GM12878 (cell line): ENCODE measurements at regions not wholly inside any gene's neighbourhood (a gene's known extent, or its start where the extent isn't known, plus 50 kb on each side); places are given as distances from the start of the nearest gene placed in this dataset.
"Not testable (repeated sequence)": the region's sequence is repeated elsewhere in the genome, so short reads cannot be mapped to it uniquely, and the experiment has no call there.

Experiments
- ATAC-seq: fragments of 200-7000 bp; cut with Tn5 transposase; 3 replicates; pipeline ENCODE4 v1.9.1; 2020; ENCODE audit warnings: mild to moderate bottlenecking, moderate library complexity
- BruUV-seq: library from RNA; stranded (reverse); fragments of 400-500 nt; replicated peaks from 2 replicates; lab custom pipeline; 2021; lab: Mats Ljungman, UMichigan
- CTCF ChIA-PET: fragments of 300-600 bp; sonication (Branson Sonifier 250); formaldehyde crosslinking; extraction: SDS; loops from one replicate; lab custom pipeline; 2021; ENCODE audit warnings: inconsistent platforms; lab: Yijun Ruan, JAX
- POLR2A ChIA-PET: fragments of 350-600 bp; formaldehyde crosslinking; extraction: SDS; loops from one replicate; lab custom pipeline; 2021; ENCODE audit warnings: inconsistent platforms; lab: Charles Lee
- RAD21 ChIA-PET: fragments of 300-600 bp; sonication (Branson Sonifier 250); formaldehyde crosslinking; loops from one replicate; lab custom pipeline; 2023; ENCODE audit warnings: antibody characterized with exemption; ENCODE audit not compliant: unreplicated experiment; lab: Charles Lee
- SMC1A ChIA-PET: fragments of 300-600 bp; sonication (Branson Sonifier 250); formaldehyde crosslinking; loops from one replicate; lab custom pipeline; 2023; ENCODE audit not compliant: unreplicated experiment, uncharacterized antibody; lab: Charles Lee
- DNase-seq: peaks from one replicate; pipeline ENCODE4 v3.0.0-alpha.2; 2011; ENCODE audit warnings: low read depth, low spot score
- FAIRE-seq: peaks from 3 replicates; lab custom pipeline; 2011; peaks lifted over from hg19 to GRCh38; lab: Jason Lieb, UNC
- H2AFZ ChIP-seq: 2 replicates; pipeline ENCODE4 v1.6.0; 2011; ENCODE audit warnings: low read depth, low read length, control low read depth; ENCODE audit not compliant: control insufficient read depth
- H3K27ac ChIP-seq: 2 replicates; pipeline ENCODE4 v1.5.1; 2011; ENCODE audit warnings: control low read depth; ENCODE audit not compliant: control insufficient read depth, insufficient read depth
- H3K27me3 ChIP-seq, 2 experiments: replicated peaks in 1 of 2; 2 replicates each; pipeline versions ENCODE4 v1.6.0 to v1.6.1; 2011; ENCODE audit warnings: low read length in 1 of 2; ENCODE audit not compliant: control insufficient read depth in 2 of 2, insufficient read depth in 2 of 2
- H3K36me3 ChIP-seq, 2 experiments: 2 replicates each; pipeline ENCODE4 v1.5.1; 2011; ENCODE audit warnings: low read length in 1 of 2; ENCODE audit not compliant: control insufficient read depth in 2 of 2, insufficient read depth in 2 of 2
- H3K4me1 ChIP-seq: 2 replicates; pipeline ENCODE4 v1.6.1; 2011; ENCODE audit warnings: mild to moderate bottlenecking, low read length, moderate library complexity, mixed read lengths; ENCODE audit not compliant: control insufficient read depth, insufficient read depth
- H3K4me2 ChIP-seq: 2 replicates; pipeline ENCODE4 v1.6.0; 2011; ENCODE audit warnings: control low read depth; ENCODE audit not compliant: control insufficient read depth, insufficient read depth
- H3K4me3 ChIP-seq: fragments of 200-600 bp; sonication (generic); 2 replicates; pipeline ENCODE4 v1.5.1; 2016
- H3K79me2 ChIP-seq: 2 replicates; pipeline ENCODE4 v1.6.0; 2011; ENCODE audit warnings: low read length; ENCODE audit not compliant: control insufficient read depth, insufficient read depth
- H3K9ac ChIP-seq: 2 replicates; pipeline ENCODE4 v1.8.0; 2011; ENCODE audit warnings: low read length, control low read depth, mixed read lengths; ENCODE audit not compliant: control insufficient read depth, insufficient read depth
- H3K9me3 ChIP-seq: replicated peaks from 3 replicates; pipeline ENCODE4 v1.5.1; 2011; ENCODE audit warnings: mild to moderate bottlenecking, low read length; ENCODE audit not compliant: control insufficient read depth, insufficient read depth
- H4K20me1 ChIP-seq: 2 replicates; pipeline ENCODE4 v1.6.0; 2011; ENCODE audit not compliant: control insufficient read depth, insufficient read depth
- BRCA1 ChIP-seq: IDR thresholded peaks from 2 replicates; pipeline ENCODE4 v1.6.1; 2011; ENCODE audit warnings: low read depth, low read length, improper control_type of control experiment
- DPF2 ChIP-seq: fragments of 450-650 bp; IDR thresholded peaks from 2 replicates; pipeline ENCODE4 v1.6.1; 2017; ENCODE audit warnings: mild to moderate bottlenecking
- EGR1 ChIP-seq, 2 experiments: IDR thresholded peaks; 1 replicate in 1 of 2; 2 replicates in 1 of 2; pipeline ENCODE4 v1.6.1; 2011 to 2012; ENCODE audit warnings: low read depth in 2 of 2, low read length in 2 of 2, borderline replicate concordance in 1 of 2, mild to moderate bottlenecking in 1 of 2, moderate library complexity in 1 of 2
- EZH2 ChIP-seq: IDR thresholded peaks from 2 replicates; pipeline ENCODE4 v1.6.1; 2012; ENCODE audit warnings: low read depth, mild to moderate bottlenecking, control low read depth, inconsistent platforms, low read length, borderline replicate concordance; ENCODE audit not compliant: control insufficient read depth
- MEF2B ChIP-seq: fragments of 450-650 bp; IDR thresholded peaks from 2 replicates; pipeline ENCODE4 v1.6.1; 2018; ENCODE audit warnings: mild to moderate bottlenecking, moderate library complexity; ENCODE audit not compliant: partially characterized antibody, poor library complexity, severe bottlenecking
- RAD51 ChIP-seq: fragments of 450-650 bp; IDR thresholded peaks from 2 replicates; pipeline ENCODE4 v1.6.1; 2016; ENCODE audit warnings: moderate library complexity, mild to moderate bottlenecking, inconsistent platforms
- SMAD1 ChIP-seq: fragments of 450-650 bp; IDR thresholded peaks from 2 replicates; pipeline ENCODE4 v1.6.1; 2018; ENCODE audit warnings: mild to moderate bottlenecking, low read depth; ENCODE audit not compliant: partially characterized antibody
- YY1 ChIP-seq: IDR thresholded peaks from 2 replicates; pipeline ENCODE4 v1.6.1; 2011; ENCODE audit warnings: low read depth, mild to moderate bottlenecking, low read length
- ZSCAN29 ChIP-seq: fragments of 450-650 bp; IDR thresholded peaks from 2 replicates; pipeline ENCODE4 v1.6.1; 2017; ENCODE audit warnings: mild to moderate bottlenecking, moderate library complexity
- WGBS: methylation state at CpG from one replicate; pipeline ENCODE4 v1.1.6; 2016; ENCODE audit warnings: low lambda C conversion rate; ENCODE audit not compliant: insufficient replicate concordance, insufficient coverage; ENCODE audit errors: missing lambda C conversion rate; 5-methylcytosine and 5-hydroxymethylcytosine counted together
- in situ Hi-C: fragments of 300-500 bp; cut with MboI; formaldehyde crosslinking; loops from 9 replicates; pipeline ENCODE4 v1.14.3; 2018; ENCODE audit warnings: mixed read lengths
- intact Hi-C: fragments of 100-400 bp; cut with micrococcal nuclease; formaldehyde crosslinking; loops from one replicate; pipeline ENCODE4 v1.14.2; 2022; ENCODE audit not compliant: unreplicated experiment
- TF ChIP-seq, protein P1 (sequence below): IDR thresholded peaks from 2 replicates; pipeline ENCODE4 v1.6.1; 2012; ENCODE audit warnings: low read depth, low read length, improper control_type of control experiment
- TF ChIP-seq, protein P2 (sequence below): IDR thresholded peaks from 2 replicates; pipeline ENCODE4 v1.6.1; 2011; ENCODE audit warnings: borderline replicate concordance, low read depth, mild to moderate bottlenecking, moderate library complexity, mixed read lengths, low read length; ENCODE audit not compliant: insufficient read depth; ENCODE audit errors: extremely low read length
- TF ChIP-seq, protein P3 (sequence below): IDR thresholded peaks from 2 replicates; pipeline ENCODE4 v1.6.1; 2011; ENCODE audit warnings: low read depth, low read length, improper control_type of control experiment, borderline replicate concordance

DNA sequence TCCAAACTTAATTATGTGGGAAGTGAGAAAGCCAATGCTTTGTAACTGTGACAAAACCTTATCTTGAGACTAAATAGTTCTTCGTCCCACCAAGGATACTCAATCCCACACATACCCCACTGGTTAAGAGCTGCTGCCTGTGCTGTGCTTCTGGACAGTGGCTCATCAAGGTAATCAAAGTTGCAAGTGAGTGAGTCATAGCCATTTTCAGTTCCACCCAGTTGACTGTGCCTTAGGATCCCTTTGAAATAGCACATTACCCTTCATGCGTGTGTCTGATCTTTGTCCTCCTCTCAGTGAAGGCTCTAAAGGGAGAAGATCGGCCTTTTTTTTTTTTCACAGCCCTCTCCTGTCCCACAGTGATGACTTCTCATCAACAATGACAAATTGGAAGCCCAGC, 706.0 kb upstream of the AUTS2 start (continued):
- TF ChIP-seq YY1 (no peak), RAD51 (no peak), SMAD1 (no peak), MEF2B (no peak), EGR1 (IDR thresholded peaks at IDR 0.05; ENCODE audit: borderline replicate concordance in 1 of 2, low read depth in 2 of 2, low read length in 2 of 2) (no peak), BRCA1 (no peak), ZSCAN29 (no peak), DPF2 (no peak)
- TF ChIP-seq, protein P1, sequence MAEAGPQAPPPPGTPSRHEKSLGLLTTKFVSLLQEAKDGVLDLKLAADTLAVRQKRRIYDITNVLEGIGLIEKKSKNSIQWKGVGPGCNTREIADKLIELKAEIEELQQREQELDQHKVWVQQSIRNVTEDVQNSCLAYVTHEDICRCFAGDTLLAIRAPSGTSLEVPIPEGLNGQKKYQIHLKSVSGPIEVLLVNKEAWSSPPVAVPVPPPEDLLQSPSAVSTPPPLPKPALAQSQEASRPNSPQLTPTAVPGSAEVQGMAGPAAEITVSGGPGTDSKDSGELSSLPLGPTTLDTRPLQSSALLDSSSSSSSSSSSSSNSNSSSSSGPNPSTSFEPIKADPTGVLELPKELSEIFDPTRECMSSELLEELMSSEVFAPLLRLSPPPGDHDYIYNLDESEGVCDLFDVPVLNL: no peak
- TF ChIP-seq, protein P2, sequence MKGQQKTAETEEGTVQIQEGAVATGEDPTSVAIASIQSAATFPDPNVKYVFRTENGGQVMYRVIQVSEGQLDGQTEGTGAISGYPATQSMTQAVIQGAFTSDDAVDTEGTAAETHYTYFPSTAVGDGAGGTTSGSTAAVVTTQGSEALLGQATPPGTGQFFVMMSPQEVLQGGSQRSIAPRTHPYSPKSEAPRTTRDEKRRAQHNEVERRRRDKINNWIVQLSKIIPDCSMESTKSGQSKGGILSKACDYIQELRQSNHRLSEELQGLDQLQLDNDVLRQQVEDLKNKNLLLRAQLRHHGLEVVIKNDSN: no peak

- ChIA-PET RAD21 (no interaction called here), SMC1A (no interaction called here), POLR2A (no interaction called here), CTCF (no interaction called here)
- Histone ChIP-seq H2AFZ (no peak overlapping the region), H3K36me3 (no peaks in the 10 kb centered on the region), H3K4me3 (no peak overlapping the region), H3K79me2 (no peaks in the 10 kb centered on the region), H4K20me1 (no peaks in the 10 kb centered on the region), H3K9me3 (no peaks in the 10 kb centered on the region), H3K4me2 (no peak overlapping the region), H3K9ac (no peak overlapping the region), H3K27me3 (no peaks in the 10 kb centered on the region), H3K4me1 (no peaks in the 10 kb centered on the region), H3K27ac (no peak overlapping the region)
- DNase-seq (no peak), FAIRE-seq (no peak), ATAC-seq (no peak)
- WGBS: 13% methylated on average over 4 of the region's 4 CpGs
- no peak for TF ChIP-seq EZH2
- TF ChIP-seq, protein P3, sequence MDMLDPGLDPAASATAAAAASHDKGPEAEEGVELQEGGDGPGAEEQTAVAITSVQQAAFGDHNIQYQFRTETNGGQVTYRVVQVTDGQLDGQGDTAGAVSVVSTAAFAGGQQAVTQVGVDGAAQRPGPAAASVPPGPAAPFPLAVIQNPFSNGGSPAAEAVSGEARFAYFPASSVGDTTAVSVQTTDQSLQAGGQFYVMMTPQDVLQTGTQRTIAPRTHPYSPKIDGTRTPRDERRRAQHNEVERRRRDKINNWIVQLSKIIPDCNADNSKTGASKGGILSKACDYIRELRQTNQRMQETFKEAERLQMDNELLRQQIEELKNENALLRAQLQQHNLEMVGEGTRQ: no peak
- in situ Hi-C loops (no loop called here), intact Hi-C loops (no loop called here)
- no TSS peak for BruUV-seq
These were observed 704.9 kb upstream of the AUTS2 start for GRCh38 chr7:68893411-68893810.

DNA sequence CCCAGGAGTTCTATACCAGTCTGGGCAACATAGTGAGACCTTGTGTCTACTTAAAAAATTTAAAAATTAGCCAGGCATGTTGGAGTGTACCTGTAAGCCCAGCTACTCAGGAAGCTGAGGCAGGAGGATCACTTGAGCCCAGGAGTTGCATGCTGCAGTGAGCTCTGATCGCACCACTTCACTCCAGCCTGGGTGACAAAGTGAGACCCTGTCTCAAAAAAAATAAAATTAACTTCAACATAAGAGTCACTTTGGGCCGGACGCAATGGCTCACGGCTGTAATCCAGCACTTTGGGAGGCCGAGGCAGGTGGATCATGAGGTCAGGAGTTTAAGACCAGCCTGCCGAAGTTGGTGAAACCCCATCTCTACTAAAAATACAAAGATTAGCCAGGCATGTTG, 699.1 kb upstream of the AUTS2 start:
- H3K36me3 ChIP-seq, intact Hi-C loops, DNase-seq, H3K4me2 ChIP-seq, H2AFZ ChIP-seq, in situ Hi-C loops, SMC1A ChIA-PET, RAD21 ChIA-PET, POLR2A ChIA-PET, ATAC-seq, H3K79me2 ChIP-seq, H3K9me3 ChIP-seq, FAIRE-seq, H3K4me3 ChIP-seq, BruUV-seq, CTCF ChIA-PET, H3K27me3 ChIP-seq, H3K4me1 ChIP-seq, H4K20me1 ChIP-seq, H3K9ac ChIP-seq, H3K27ac ChIP-seq: not testable (repeated sequence)
- WGBS: 63% methylated on average over 6 of the region's 6 CpGs
